HepG2 (cell line): ENCODE measurements at regions not wholly inside any gene's neighbourhood (a gene's known extent, or its start where the extent isn't known, plus 50 kb on each side); places are given as distances from the start of the nearest gene placed in this dataset.

Experiments
- ATAC-seq: fragments of 200-7000 bp; cut with Tn5 transposase; 3 replicates; pipeline ENCODE4 v1.9.1; 2020; ENCODE audit warnings: mild to moderate bottlenecking, moderate library complexity
- BruUV-seq: library from RNA; stranded (reverse); fragments of 400-500 nt; replicated peaks from 2 replicates; lab custom pipeline; 2021; lab: Mats Ljungman, UMichigan
- CTCF ChIA-PET: fragments of 300-600 bp; formaldehyde crosslinking; extraction: SDS; loops from one replicate; lab custom pipeline; 2021; ENCODE audit warnings: low total read pairs, inconsistent platforms, low intra/inter-chr PET ratio; lab: Yijun Ruan, JAX
- POLR2A ChIA-PET: fragments of 350-600 bp; sonication (Branson Sonifier 250); formaldehyde crosslinking; loops from one replicate; lab custom pipeline; 2020; ENCODE audit warnings: antibody characterized with exemption, inconsistent platforms; lab: Yijun Ruan, JAX
- DNase-seq: peaks from one replicate; pipeline ENCODE4 v3.0.0-alpha.2; 2015; ENCODE audit warnings: low spot score
- FAIRE-seq: peaks from 3 replicates; lab custom pipeline; 2011; peaks lifted over from hg19 to GRCh38; lab: Jason Lieb, UNC
- H2AFZ ChIP-seq: one replicate; pipeline ENCODE4 v1.6.1; 2011; ENCODE audit warnings: low read length, inconsistent platforms
- H3K27ac ChIP-seq: fragments of 300-600 bp; 3 replicates; pipeline ENCODE4 v1.8.0; 2011; ENCODE audit warnings: mixed run types, mild to moderate bottlenecking, mixed read lengths, low read length, inconsistent platforms; ENCODE audit not compliant: insufficient read depth; ENCODE audit errors: extremely low read length
- H3K27me3 ChIP-seq, 2 experiments: fragments of 200-600 bp in 1 of 2; 2 replicates in 1 of 2; 3 replicates in 1 of 2; pipeline versions ENCODE4 v1.6.0 to v1.8.0; 2011; ENCODE audit warnings: low read length in 2 of 2, mild to moderate bottlenecking in 2 of 2, moderate library complexity in 2 of 2, inconsistent platforms in 1 of 2; ENCODE audit not compliant: insufficient read depth in 2 of 2, control insufficient read depth in 1 of 2
- H3K36me3 ChIP-seq, 2 experiments: fragments of 200-600 bp in 1 of 2; replicated peaks in 1 of 2; 2 replicates in 1 of 2; 3 replicates in 1 of 2; pipeline versions ENCODE4 v1.5.1 to v1.8.0; 2011; ENCODE audit warnings: low read length in 2 of 2, inconsistent platforms in 1 of 2; ENCODE audit not compliant: insufficient read depth in 2 of 2, control insufficient read depth in 1 of 2
- H3K4me1 ChIP-seq: 2 replicates; pipeline ENCODE4 v1.5.1; 2012; ENCODE audit warnings: low read length, inconsistent platforms; ENCODE audit not compliant: insufficient read depth
- H3K4me2 ChIP-seq: 2 replicates; pipeline ENCODE4 v1.6.0; 2011; ENCODE audit warnings: low read depth, low read length, inconsistent platforms
- H3K4me3 ChIP-seq, 3 experiments: fragments of 200-600 bp in 1 of 3; sonication (generic), shearing (Covaris generic) in 1 of 3; replicated peaks in 1 of 3; 2 replicates each; pipeline ENCODE4 v1.5.1; 2011 to 2016; ENCODE audit warnings: low read length in 3 of 3, inconsistent platforms in 2 of 3, low read depth in 2 of 3, mild to moderate bottlenecking in 2 of 3, control low read depth in 1 of 3, mixed read lengths in 1 of 3; ENCODE audit not compliant: insufficient read depth in 1 of 3
- H3K79me2 ChIP-seq: one replicate; pipeline ENCODE4 v1.6.1; 2011; ENCODE audit warnings: low read length, inconsistent platforms; ENCODE audit not compliant: insufficient read depth
- H3K9ac ChIP-seq: 2 replicates; pipeline ENCODE4 v1.6.0; 2011; ENCODE audit warnings: mild to moderate bottlenecking, low read depth, low read length, inconsistent platforms; ENCODE audit not compliant: insufficient read depth
- H3K9me3 ChIP-seq: 2 replicates; pipeline ENCODE4 v1.5.1; 2012; ENCODE audit warnings: mild to moderate bottlenecking, low read length
- H4K20me1 ChIP-seq: 2 replicates; pipeline ENCODE4 v1.6.0; 2011; ENCODE audit warnings: inconsistent platforms, mild to moderate bottlenecking, low read length, moderate library complexity; ENCODE audit not compliant: insufficient read depth
- HDAC2 ChIP-seq: sonication (generic); formaldehyde crosslinking; IDR thresholded peaks from 2 replicates; pipeline ENCODE4 v1.4.0; 2020; ENCODE audit warnings: missing genetic modification reagents
- HOXA7 ChIP-seq: sonication (generic); formaldehyde crosslinking; IDR thresholded peaks from 2 replicates; pipeline ENCODE4 v1.8.1; 2022; ENCODE audit warnings: mild to moderate bottlenecking, missing genetic modification reagents, moderate library complexity
- MAFF ChIP-seq: IDR thresholded peaks from 2 replicates; pipeline ENCODE4 v1.6.1; 2011; ENCODE audit warnings: low read depth, low read length, improper control_type of control experiment
- MAFK ChIP-seq, 2 experiments: IDR thresholded peaks in 1 of 2; conservative IDR thresholded peaks in 1 of 2; 2 replicates each; pipeline ENCODE4 v1.6.1; 2011; ENCODE audit warnings: improper control_type of control experiment in 2 of 2, low read length in 2 of 2
- MBNL3 ChIP-seq: fragments of 250-450 bp; sonication (Bioruptor Pico); conservative IDR thresholded peaks from 2 replicates; pipeline ENCODE4 v1.8.0; 2022; ENCODE audit warnings: mild to moderate bottlenecking, inconsistent platforms
- MYC ChIP-seq: sonication (generic); formaldehyde crosslinking; IDR thresholded peaks from 2 replicates; pipeline ENCODE4 v1.9.0; 2021; ENCODE audit warnings: missing genetic modification reagents, borderline replicate concordance
- RXRA ChIP-seq: sonication (generic); formaldehyde crosslinking; IDR thresholded peaks from 2 replicates; pipeline ENCODE4 v1.5.1; 2020; ENCODE audit warnings: missing genetic modification reagents
- YY1 ChIP-seq: IDR thresholded peaks from 2 replicates; pipeline ENCODE4 v1.6.1; 2011; ENCODE audit warnings: low read length, low read depth, moderate library complexity, mild to moderate bottlenecking; ENCODE audit not compliant: insufficient read depth, insufficient replicate concordance
- ZNF20 ChIP-seq: sonication (generic); formaldehyde crosslinking; IDR thresholded peaks from 2 replicates; pipeline ENCODE4 v1.4.0; 2020; ENCODE audit warnings: mild to moderate bottlenecking, moderate library complexity, missing genetic modification reagents
- ZNF224 ChIP-seq: sonication (generic); formaldehyde crosslinking; IDR thresholded peaks from 2 replicates; pipeline ENCODE4 v1.5.0; 2020; ENCODE audit warnings: mild to moderate bottlenecking, missing genetic modification reagents
- ZNF44 ChIP-seq: sonication (generic); formaldehyde crosslinking; IDR thresholded peaks from 2 replicates; pipeline ENCODE4 v1.5.1; 2020; ENCODE audit warnings: mild to moderate bottlenecking, missing genetic modification reagents
- ZNF615 ChIP-seq: sonication (generic); formaldehyde crosslinking; IDR thresholded peaks from 2 replicates; pipeline ENCODE4 v1.5.0; 2020; ENCODE audit warnings: mild to moderate bottlenecking, missing genetic modification reagents, borderline replicate concordance
- ZNF616 ChIP-seq: sonication (generic); formaldehyde crosslinking; IDR thresholded peaks from 2 replicates; pipeline ENCODE4 v1.5.0; 2020; ENCODE audit warnings: low read depth, mild to moderate bottlenecking, missing genetic modification reagents
- ZNF619 ChIP-seq: sonication (generic); formaldehyde crosslinking; IDR thresholded peaks from 2 replicates; pipeline ENCODE4 v1.4.0; 2020; ENCODE audit warnings: mild to moderate bottlenecking, missing genetic modification reagents
- WGBS: methylation state at CpG from one replicate; pipeline ENCODE4 v1.1.6; 2017; ENCODE audit warnings: low lambda C conversion rate; 5-methylcytosine and 5-hydroxymethylcytosine counted together
- in situ Hi-C: cut with HindIII; loops from 2 replicates; pipeline ENCODE4 v1.10.0; 2017; ENCODE audit warnings: low pct_unique_long_range_greater_than_20kb; ENCODE audit not compliant: extremely low pct_ligation_motif_present
- intact Hi-C: fragments of 100-400 bp; cut with micrococcal nuclease; formaldehyde crosslinking; loops from one replicate; pipeline ENCODE4 v1.10.0; 2022; ENCODE audit not compliant: unreplicated experiment
- TF ChIP-seq, protein P1 (sequence below), 2 experiments: sonication (generic) in 1 of 2; formaldehyde crosslinking in 1 of 2; IDR thresholded peaks; 2 replicates each; pipeline versions ENCODE4 v1.6.1 to v1.9.0; 2014 to 2022; ENCODE audit warnings: antibody characterized with exemption in 1 of 2, borderline replicate concordance in 1 of 2, inconsistent platforms in 1 of 2, low read depth in 1 of 2, missing genetic modification reagents in 1 of 2

DNA sequence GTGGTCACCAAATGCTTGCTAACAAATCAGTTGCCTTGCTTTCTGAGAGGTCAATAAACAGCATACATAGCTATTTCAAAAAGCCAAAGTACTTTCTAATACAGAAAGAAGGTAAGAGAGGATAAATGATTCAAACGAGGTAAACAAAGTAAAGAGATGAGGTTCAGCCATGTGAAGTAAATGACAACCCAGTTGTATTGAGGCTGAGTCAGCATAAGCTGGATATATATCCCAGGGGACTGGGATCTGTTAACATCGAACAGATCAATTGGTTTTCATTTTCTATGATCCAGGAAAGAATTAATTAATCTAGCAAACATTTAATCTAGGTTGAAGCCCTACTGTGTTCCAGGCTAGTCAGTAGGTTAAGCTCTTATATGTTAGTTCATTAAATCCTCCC is 97.3 kb upstream of the GRIA3 start:
- ATAC-seq (no peak), DNase-seq (no peak), FAIRE-seq (no peak)
- BruUV-seq, result no TSS peak
- Histone ChIP-seq H3K27me3 (no peaks in the 10 kb centered on the region), H3K4me3 (no peak overlapping the region; a peak in 1 of 6 replicates), H3K4me1 (peaks cover 53% of the 10 kb centered on the region), H4K20me1 (no peaks in the 10 kb centered on the region), H3K9ac (no peak overlapping the region), H3K79me2 (no peaks in the 10 kb centered on the region), H3K27ac (peak overlapping the region; percentile 43), H3K36me3 (no peaks in the 10 kb centered on the region), H3K4me2 (no peak overlapping the region), H2AFZ (no peak overlapping the region), H3K9me3 (no peaks in the 10 kb centered on the region)
- intact Hi-C loops (loop anchor here (1.0 kb wide), 1 partner anchor 13 kb away; no protein-coding TSS in a partner anchor), in situ Hi-C loops (no loop called here)
- 28% methylated on average over 2 of the region's 2 CpGs for WGBS
- ChIA-PET CTCF (no interaction called here), POLR2A (no interaction called here)
- no peak for TF ChIP-seq MYC
- TF ChIP-seq, protein P1, sequence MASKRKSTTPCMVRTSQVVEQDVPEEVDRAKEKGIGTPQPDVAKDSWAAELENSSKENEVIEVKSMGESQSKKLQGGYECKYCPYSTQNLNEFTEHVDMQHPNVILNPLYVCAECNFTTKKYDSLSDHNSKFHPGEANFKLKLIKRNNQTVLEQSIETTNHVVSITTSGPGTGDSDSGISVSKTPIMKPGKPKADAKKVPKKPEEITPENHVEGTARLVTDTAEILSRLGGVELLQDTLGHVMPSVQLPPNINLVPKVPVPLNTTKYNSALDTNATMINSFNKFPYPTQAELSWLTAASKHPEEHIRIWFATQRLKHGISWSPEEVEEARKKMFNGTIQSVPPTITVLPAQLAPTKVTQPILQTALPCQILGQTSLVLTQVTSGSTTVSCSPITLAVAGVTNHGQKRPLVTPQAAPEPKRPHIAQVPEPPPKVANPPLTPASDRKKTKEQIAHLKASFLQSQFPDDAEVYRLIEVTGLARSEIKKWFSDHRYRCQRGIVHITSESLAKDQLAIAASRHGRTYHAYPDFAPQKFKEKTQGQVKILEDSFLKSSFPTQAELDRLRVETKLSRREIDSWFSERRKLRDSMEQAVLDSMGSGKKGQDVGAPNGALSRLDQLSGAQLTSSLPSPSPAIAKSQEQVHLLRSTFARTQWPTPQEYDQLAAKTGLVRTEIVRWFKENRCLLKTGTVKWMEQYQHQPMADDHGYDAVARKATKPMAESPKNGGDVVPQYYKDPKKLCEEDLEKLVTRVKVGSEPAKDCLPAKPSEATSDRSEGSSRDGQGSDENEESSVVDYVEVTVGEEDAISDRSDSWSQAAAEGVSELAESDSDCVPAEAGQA (IDR thresholded peaks at IDR 0.05; ENCODE audit: low read depth), result no peak
- TF ChIP-seq, protein P1 (CRISPR knock-in tag; IDR thresholded peaks at IDR 0.05; ENCODE audit: borderline replicate concordance), result no peak
- TF ChIP-seq MAFK (conservative IDR thresholded peaks at IDR 0.05 in 1 of 2, IDR thresholded peaks at IDR 0.05 in 1 of 2; ENCODE audit: low read length in 2 of 2), result peak; percentile 65 to 82
- no peak for TF ChIP-seq HDAC2
- no peak for TF ChIP-seq RXRA
- TF ChIP-seq YY1, result no peak
- TF ChIP-seq ZNF619 (CRISPR knock-in tag), result no peak
- TF ChIP-seq ZNF616, result no peak
- TF ChIP-seq ZNF20 (CRISPR knock-in tag), result no peak
- TF ChIP-seq MBNL3 (CRISPR knock-in tag), result no peak
- peak; percentile 74 for TF ChIP-seq MAFF
- TF ChIP-seq ZNF44, result no peak
- no peak for TF ChIP-seq ZNF615
- no peak for TF ChIP-seq HOXA7 (CRISPR knock-in tag)
- TF ChIP-seq ZNF224 (CRISPR knock-in tag), result no peak
